ENCODE measurements at regions not wholly inside any gene's neighbourhood (a gene's known extent, or its start where the extent isn't known, plus 50 kb on each side); places are given as distances from the start of the nearest gene placed in this dataset.

DNA sequence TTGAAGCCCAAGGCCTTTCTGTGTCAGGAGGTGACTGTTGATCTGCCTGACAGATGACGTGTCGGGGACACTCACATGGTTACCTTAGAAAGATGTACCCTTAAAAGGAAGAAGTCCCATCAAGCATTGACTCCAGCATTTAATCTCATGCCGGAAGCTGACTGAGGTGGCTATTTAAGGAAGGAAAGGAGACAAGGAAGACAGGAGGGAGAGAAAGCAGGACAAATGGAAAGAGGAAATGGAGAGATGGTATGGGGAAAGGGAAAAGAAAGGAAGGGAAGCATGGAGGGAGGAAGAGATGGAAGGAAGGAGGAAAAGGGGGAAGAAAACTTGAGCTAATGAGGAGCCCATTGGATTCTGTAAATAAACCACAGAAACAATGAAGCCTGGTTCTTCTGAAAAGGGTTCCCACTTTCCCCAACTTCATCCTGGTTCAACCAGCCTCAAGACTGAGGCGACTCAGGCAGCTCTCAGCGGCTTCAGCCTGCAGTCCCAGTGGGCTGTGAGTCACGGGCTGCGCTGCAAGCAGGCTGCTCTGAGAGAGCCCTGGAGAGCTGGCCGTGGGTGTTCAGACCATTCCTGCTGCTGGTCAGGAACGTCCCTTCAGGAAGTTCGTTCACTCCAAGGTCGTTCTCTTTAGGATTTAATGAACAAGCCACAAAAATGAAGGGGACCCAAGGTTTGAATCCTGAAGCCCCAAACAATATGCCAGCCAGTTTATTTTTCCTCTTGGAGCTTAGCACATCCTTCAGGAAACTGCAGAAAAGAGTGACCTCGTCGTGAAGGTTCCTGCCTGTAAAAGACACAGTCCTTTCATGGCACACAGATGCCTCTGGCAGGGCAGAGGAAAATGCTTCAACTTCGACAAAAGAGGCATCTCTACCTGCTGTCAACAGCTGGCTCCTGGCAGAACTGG lies 69.6 kb upstream of the THBS1 start:
- TF ChIP-seq EZH2phosphoT487 (IDR thresholded peaks at IDR 0.05; ENCODE audit: low read length): no peak
- TF ChIP-seq, protein P1, sequence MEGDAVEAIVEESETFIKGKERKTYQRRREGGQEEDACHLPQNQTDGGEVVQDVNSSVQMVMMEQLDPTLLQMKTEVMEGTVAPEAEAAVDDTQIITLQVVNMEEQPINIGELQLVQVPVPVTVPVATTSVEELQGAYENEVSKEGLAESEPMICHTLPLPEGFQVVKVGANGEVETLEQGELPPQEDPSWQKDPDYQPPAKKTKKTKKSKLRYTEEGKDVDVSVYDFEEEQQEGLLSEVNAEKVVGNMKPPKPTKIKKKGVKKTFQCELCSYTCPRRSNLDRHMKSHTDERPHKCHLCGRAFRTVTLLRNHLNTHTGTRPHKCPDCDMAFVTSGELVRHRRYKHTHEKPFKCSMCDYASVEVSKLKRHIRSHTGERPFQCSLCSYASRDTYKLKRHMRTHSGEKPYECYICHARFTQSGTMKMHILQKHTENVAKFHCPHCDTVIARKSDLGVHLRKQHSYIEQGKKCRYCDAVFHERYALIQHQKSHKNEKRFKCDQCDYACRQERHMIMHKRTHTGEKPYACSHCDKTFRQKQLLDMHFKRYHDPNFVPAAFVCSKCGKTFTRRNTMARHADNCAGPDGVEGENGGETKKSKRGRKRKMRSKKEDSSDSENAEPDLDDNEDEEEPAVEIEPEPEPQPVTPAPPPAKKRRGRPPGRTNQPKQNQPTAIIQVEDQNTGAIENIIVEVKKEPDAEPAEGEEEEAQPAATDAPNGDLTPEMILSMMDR (IDR thresholded peaks at IDR 0.05; ENCODE audit: low read length): no peak

Data from MM.1S (cell line).